ENCODE measurements at regions not wholly inside any gene's neighbourhood (a gene's known extent, or its start where the extent isn't known, plus 50 kb on each side); places are given as distances from the start of the nearest gene placed in this dataset.

DNA sequence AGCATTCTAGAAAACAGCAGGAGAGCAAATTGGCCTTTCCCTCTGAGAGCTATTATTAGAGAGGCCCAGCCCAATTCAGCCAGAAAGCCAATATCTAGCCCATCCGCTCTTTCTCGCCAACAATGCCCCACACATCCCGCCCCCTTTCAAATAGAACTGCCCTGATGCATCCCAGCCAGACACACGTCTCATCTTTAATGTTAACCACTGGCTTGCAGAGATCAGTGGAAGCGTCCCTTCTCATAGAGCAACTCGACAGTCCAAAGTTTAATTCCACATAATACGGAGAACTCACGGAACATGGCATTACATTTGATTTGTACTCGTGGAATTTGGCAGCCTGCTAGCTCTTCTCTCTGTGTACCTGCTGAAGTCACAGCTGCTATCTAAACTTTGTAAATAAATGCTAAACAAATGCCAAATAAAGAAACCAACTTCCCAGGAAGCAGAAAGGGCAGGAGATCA, 304.4 kb downstream of the DHX15 start:
- CTCF ChIA-PET: no interaction called here
- Mint-ChIP-seq H3K4me3 (no peak overlapping the region), H3K36me3 (ENCODE audit: low read depth) (no peaks in the 10 kb centered on the region)

DNA sequence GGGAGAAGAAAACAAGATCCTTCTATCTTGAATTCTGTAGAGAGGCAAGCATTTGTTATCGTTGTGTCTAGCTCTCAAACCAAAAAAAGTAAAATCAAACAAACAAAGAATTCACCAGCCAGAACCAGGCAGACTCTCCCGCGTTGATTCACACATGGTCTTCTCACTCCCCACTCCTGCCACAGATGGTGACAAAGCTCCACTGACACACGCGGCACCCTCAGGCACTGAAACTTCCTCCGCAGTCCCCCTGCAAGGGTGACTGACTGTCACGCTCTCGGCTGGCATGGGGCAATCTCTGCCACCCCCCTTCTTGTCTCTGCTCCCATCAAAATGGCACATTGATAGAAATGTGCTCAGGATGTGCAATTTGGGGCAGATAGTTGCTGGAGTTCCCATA, 304.9 kb downstream of the DHX15 start:
- Mint-ChIP-seq H3K4me1 (ENCODE audit: low read depth) (no peaks in the 10 kb centered on the region), H3K36me3 (ENCODE audit: low read depth) (no peaks in the 10 kb centered on the region), H3K27me3 (no peaks in the 10 kb centered on the region), H3K27ac (no peak overlapping the region), H3K4me3 (no peak overlapping the region), H3K9me3 (no peaks in the 10 kb centered on the region)
- ChIA-PET CTCF (no interaction called here), POLR2A (no interaction called here)
- intact Hi-C loops (cut with micrococcal nuclease): no loop called here
- DNase-seq: no peak
- ATAC-seq: no peak
- TF ChIP-seq CTCF (IDR thresholded peaks at IDR 0.05): no peak

More for the DNA sequence above, 304.4 kb downstream of the DHX15 start:
- TF ChIP-seq CTCF (IDR thresholded peaks at IDR 0.05): no peak
- Mint-ChIP-seq H3K27ac (no peak overlapping the region), H3K9me3 (no peaks in the 10 kb centered on the region), H3K4me1 (ENCODE audit: low read depth) (no peaks in the 10 kb centered on the region), H3K27me3 (no peaks in the 10 kb centered on the region)
- POLR2A ChIA-PET: no interaction called here
- intact Hi-C loops (cut with micrococcal nuclease): no loop called here
- DNase-seq (no peak), ATAC-seq (no peak)

DNA sequence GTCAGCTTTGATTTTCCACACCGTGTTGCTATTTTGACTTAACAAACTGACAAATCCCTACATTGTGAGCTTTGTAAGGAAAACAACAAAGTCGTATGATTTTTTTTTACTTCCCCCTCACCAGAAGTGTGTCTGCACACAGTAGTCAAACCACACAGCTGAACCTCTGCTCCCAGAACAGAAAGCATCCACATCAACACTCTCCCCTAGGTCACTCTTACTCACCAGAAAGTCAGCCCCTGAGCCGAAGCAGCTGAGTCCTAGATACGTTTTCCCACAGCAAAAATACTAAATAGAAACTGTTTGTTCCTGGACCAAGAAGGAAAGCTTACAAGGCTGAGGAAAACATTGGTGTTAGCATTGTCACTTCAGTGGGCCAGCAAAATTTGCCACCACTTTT, 305.7 kb downstream of the DHX15 start:
- POLR2A ChIA-PET: no interaction called here
- no peak overlapping the region for H3K27ac Mint-ChIP-seq
- intact Hi-C loops (cut with micrococcal nuclease): no loop called here
- no peaks in the 10 kb centered on the region for H3K27me3 Mint-ChIP-seq
- no peak overlapping the region for H3K4me3 Mint-ChIP-seq
- DNase-seq (no peak), ATAC-seq (no peak)
- H3K4me1 Mint-ChIP-seq (ENCODE audit: low read depth): no peaks in the 10 kb centered on the region
- H3K9me3 Mint-ChIP-seq: no peaks in the 10 kb centered on the region
- CTCF ChIA-PET: no interaction called here
- no peaks in the 10 kb centered on the region for H3K36me3 Mint-ChIP-seq (ENCODE audit: low read depth)
- TF ChIP-seq CTCF (IDR thresholded peaks at IDR 0.05): no peak

GRCh38 chr4:24274381-24274941, 309.9 kb downstream of the DHX15 start:
- Mint-ChIP-seq H3K36me3 (ENCODE audit: low read depth) (no peaks in the 10 kb centered on the region), H3K4me3 (no peak overlapping the region), H3K4me1 (ENCODE audit: low read depth) (no peaks in the 10 kb centered on the region), H3K27ac (no peak overlapping the region), H3K9me3 (peaks cover 2% of the 10 kb centered on the region), H3K27me3 (no peaks in the 10 kb centered on the region)
- no peak for ATAC-seq
- ChIA-PET POLR2A (no interaction called here), CTCF (no interaction called here)
- no peak for DNase-seq
- no peak for TF ChIP-seq CTCF (IDR thresholded peaks at IDR 0.05)
- intact Hi-C loops (cut with micrococcal nuclease): no loop called here

DNA sequence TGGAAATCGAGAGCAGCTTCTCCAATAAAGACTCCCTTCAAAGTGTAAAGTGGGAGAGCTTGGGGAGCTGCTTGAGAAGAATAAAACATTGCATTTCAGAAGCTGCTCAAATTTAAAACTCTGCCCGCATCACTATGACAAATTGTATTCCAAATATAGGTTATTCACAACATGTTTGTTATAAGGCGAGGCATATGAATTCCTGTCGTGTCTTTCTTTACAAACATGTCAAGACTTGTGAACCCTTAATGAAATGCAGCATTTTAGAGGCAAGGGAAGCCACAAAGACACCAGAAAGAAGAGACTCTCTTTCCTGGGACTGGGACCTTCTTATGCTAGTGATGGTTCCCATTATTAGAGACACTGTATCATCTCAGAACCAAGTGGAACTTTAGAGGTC, 311.2 kb downstream of the DHX15 start:
- no peak for TF ChIP-seq CTCF (IDR thresholded peaks at IDR 0.05)
- DNase-seq: no peak
- H3K27ac Mint-ChIP-seq: no peak overlapping the region
- ATAC-seq: no peak
- H3K4me1 Mint-ChIP-seq (ENCODE audit: low read depth): no peaks in the 10 kb centered on the region
- H3K9me3 Mint-ChIP-seq: peaks cover 2% of the 10 kb centered on the region
- no peaks in the 10 kb centered on the region for H3K27me3 Mint-ChIP-seq
- ChIA-PET POLR2A (no interaction called here), CTCF (no interaction called here)
- no peaks in the 10 kb centered on the region for H3K36me3 Mint-ChIP-seq (ENCODE audit: low read depth)
- intact Hi-C loops (cut with micrococcal nuclease): no loop called here
- no peak overlapping the region for H3K4me3 Mint-ChIP-seq
